T-cell (primary cell): ENCODE measurements at regions not wholly inside any gene's neighbourhood (a gene's known extent, or its start where the extent isn't known, plus 50 kb on each side); places are given as distances from the start of the nearest gene placed in this dataset.

Experiments used
- ATAC-seq, 4 experiments: fragments of 200-7000 bp in 3 of 4; fragments of 150-1000 bp in 1 of 4; cut with Tn5 transposase; replicated peaks in 1 of 4; 1 replicate in 3 of 4; 2 replicates in 1 of 4; pipeline ENCODE4 v1.10.0; 2021; ENCODE audit warnings: moderate library complexity in 3 of 4, mild to moderate bottlenecking in 2 of 4, moderate number of reproducible peaks in 1 of 4
- CTCF ChIA-PET, 2 donors: fragments of 300-600 bp; sonication (Branson Sonifier 250); formaldehyde crosslinking; loops; one replicate each; lab custom pipeline; 2022; ENCODE audit warnings: antibody characterized with exemption in 2 of 2; lab: Charles Lee
- POLR2A ChIA-PET, 2 donors: fragments of 300-600 bp; sonication (Branson Sonifier 250); formaldehyde crosslinking; loops; one replicate each; lab custom pipeline; 2022; ENCODE audit warnings: antibody characterized with exemption in 2 of 2; lab: Charles Lee
- DNase-seq, 35 experiments: peaks; one replicate each; pipeline versions ENCODE4 v3.0.0 to v3.0.0-alpha.2; 2013 to 2023
- H3K27ac ChIP-seq: one replicate; pipeline ENCODE4 v1.5.1; 2013; ENCODE audit warnings: low read length
- H3K27me3 ChIP-seq, 2 experiments: replicated peaks in 1 of 2; 1 replicate in 1 of 2; 2 replicates in 1 of 2; pipeline versions ENCODE4 v1.6.1 to v1.7.0; 2013; ENCODE audit warnings: low read length in 1 of 2, mixed read lengths in 1 of 2; ENCODE audit not compliant: control insufficient read depth in 2 of 2, insufficient read depth in 2 of 2; ENCODE audit errors: extremely low read depth in 1 of 2
- H3K36me3 ChIP-seq, 2 donors: 1 replicate in 1 of 2; 2 replicates in 1 of 2; pipeline versions ENCODE4 v1.6.1 to v1.7.0; 2013; ENCODE audit warnings: low read length in 1 of 2; ENCODE audit not compliant: control insufficient read depth in 2 of 2, insufficient read depth in 1 of 2; ENCODE audit errors: extremely low read depth in 1 of 2
- H3K4me1 ChIP-seq, 2 experiments: 1 replicate in 1 of 2; 2 replicates in 1 of 2; pipeline versions ENCODE4 v1.6.1 to v1.7.0; 2013; ENCODE audit warnings: low read length in 2 of 2, mixed read lengths in 1 of 2; ENCODE audit not compliant: insufficient read depth in 2 of 2, control insufficient read depth in 1 of 2; ENCODE audit errors: extremely low read depth in 1 of 2
- H3K4me3 ChIP-seq, 2 donors: 1 replicate in 1 of 2; 2 replicates in 1 of 2; pipeline versions ENCODE4 v1.5.1 to v1.7.0; 2013; ENCODE audit warnings: mild to moderate bottlenecking in 2 of 2, low read length in 1 of 2, moderate library complexity in 1 of 2; ENCODE audit not compliant: control insufficient read depth in 1 of 2; ENCODE audit errors: extremely low read depth in 1 of 2
- H3K9me3 ChIP-seq: 2 replicates; pipeline ENCODE4 v1.7.0; 2013
- H3K27ac Mint-ChIP-seq, 2 donors: one replicate each; pipeline ENCODE4 v1.8.0; 2020 to 2021; ENCODE audit warnings: mild to moderate bottlenecking in 2 of 2, mixed read lengths in 2 of 2
- H3K27me3 Mint-ChIP-seq, 2 donors: one replicate each; pipeline ENCODE4 v1.8.0; 2021 to 2022; ENCODE audit warnings: mixed read lengths in 2 of 2
- H3K36me3 Mint-ChIP-seq: one replicate; pipeline ENCODE4 v1.8.0; 2021; ENCODE audit warnings: mixed read lengths
- H3K4me1 Mint-ChIP-seq, 3 donors: one replicate each; pipeline ENCODE4 v1.8.0; 2020 to 2022; ENCODE audit warnings: mixed read lengths in 3 of 3, mild to moderate bottlenecking in 1 of 3
- H3K4me3 Mint-ChIP-seq, 3 donors: one replicate each; pipeline ENCODE4 v1.8.0; 2020 to 2022; ENCODE audit warnings: mild to moderate bottlenecking in 3 of 3, mixed read lengths in 3 of 3, moderate library complexity in 3 of 3
- H3K9me3 Mint-ChIP-seq, 3 donors: one replicate each; pipeline ENCODE4 v1.8.0; 2020 to 2022; ENCODE audit warnings: mixed read lengths in 3 of 3
- WGBS: methylation state at CpG from one replicate; pipeline ENCODE4 v1.1.5; 2013; ENCODE audit warnings: missing lambda C conversion rate; ENCODE audit not compliant: insufficient coverage; 5-methylcytosine and 5-hydroxymethylcytosine counted together

GRCh38 chr6:84415517-84415916 is 188.1 kb upstream of the CEP162 start:
- Mint-ChIP-seq H3K4me1 (no peaks in the 10 kb centered on the region), H3K36me3 (no peaks in the 10 kb centered on the region), H3K27ac (no peak overlapping the region), H3K4me3 (no peak overlapping the region), H3K27me3 (no peaks in the 10 kb centered on the region), H3K9me3 (no peaks in the 10 kb centered on the region)
- H3K9me3 ChIP-seq, result no peaks in the 10 kb centered on the region
- no peaks in the 10 kb centered on the region for H3K27me3 ChIP-seq
- CTCF ChIA-PET, result no interaction called here
- H3K36me3 ChIP-seq, result no peaks in the 10 kb centered on the region
- WGBS, result 58% methylated on average over 3 of the region's 6 CpGs
- POLR2A ChIA-PET, result no interaction called here
- DNase-seq, result no peak
- no peaks in the 10 kb centered on the region for H3K4me1 ChIP-seq
- H3K4me3 ChIP-seq, result no peak overlapping the region
- no peak for ATAC-seq
- H3K27ac ChIP-seq, result no peak overlapping the region

- H3K36me3 ChIP-seq, result no peaks in the 10 kb centered on the region
- Mint-ChIP-seq H3K9me3 (no peaks in the 10 kb centered on the region), H3K27me3 (no peaks in the 10 kb centered on the region), H3K27ac (no peak overlapping the region), H3K36me3 (no peaks in the 10 kb centered on the region), H3K4me3 (no peak overlapping the region), H3K4me1 (no peaks in the 10 kb centered on the region)
- ChIA-PET POLR2A (no interaction called here), CTCF (no interaction called here)
- no peak overlapping the region for H3K4me3 ChIP-seq
- no peaks in the 10 kb centered on the region for H3K9me3 ChIP-seq
- H3K27ac ChIP-seq, result no peak overlapping the region
- no peaks in the 10 kb centered on the region for H3K27me3 ChIP-seq
- no peaks in the 10 kb centered on the region for H3K4me1 ChIP-seq
- no peak for ATAC-seq
- WGBS, result no CpG with 5 or more reads among the region's 2 CpGs
- no peak for DNase-seq
These were observed 187.6 kb upstream of the CEP162 start for GRCh38 chr6:84415068-84415467.

- ATAC-seq (no peak), DNase-seq (no peak)
- Histone ChIP-seq H3K9me3 (no peaks in the 10 kb centered on the region), H3K27me3 (no peaks in the 10 kb centered on the region), H3K36me3 (no peaks in the 10 kb centered on the region), H3K4me3 (no peak overlapping the region), H3K4me1 (no peaks in the 10 kb centered on the region), H3K27ac (no peak overlapping the region)
- CTCF ChIA-PET, result no interaction called here
- WGBS, result no CpG with 5 or more reads among the region's 6 CpGs
- no peaks in the 10 kb centered on the region for H3K36me3 Mint-ChIP-seq
- H3K4me3 Mint-ChIP-seq, result no peak overlapping the region
- no peaks in the 10 kb centered on the region for H3K27me3 Mint-ChIP-seq
- H3K4me1 Mint-ChIP-seq, result no peaks in the 10 kb centered on the region
- POLR2A ChIA-PET, result no interaction called here
- H3K27ac Mint-ChIP-seq, result no peak overlapping the region
- no peaks in the 10 kb centered on the region for H3K9me3 Mint-ChIP-seq
These were observed 187.1 kb upstream of the CEP162 start for GRCh38 chr6:84414531-84414930.

GRCh38 chr6:84411060-84411629 is 183.7 kb upstream of the CEP162 start:
- no peak overlapping the region for H3K27ac Mint-ChIP-seq
- H3K27me3 Mint-ChIP-seq, result no peaks in the 10 kb centered on the region
- no peak overlapping the region for H3K4me3 Mint-ChIP-seq
- Histone ChIP-seq H3K27ac (no peak overlapping the region), H3K4me1 (no peaks in the 10 kb centered on the region), H3K27me3 (no peaks in the 10 kb centered on the region), H3K36me3 (no peaks in the 10 kb centered on the region), H3K4me3 (no peak overlapping the region), H3K9me3 (no peaks in the 10 kb centered on the region)
- no peaks in the 10 kb centered on the region for H3K4me1 Mint-ChIP-seq
- ChIA-PET POLR2A (no interaction called here), CTCF (no interaction called here)
- H3K9me3 Mint-ChIP-seq, result no peaks in the 10 kb centered on the region
- no peaks in the 10 kb centered on the region for H3K36me3 Mint-ChIP-seq
- no CpG with 5 or more reads among the region's 1 CpG for WGBS
- ATAC-seq (no peak), DNase-seq (no peak)

GRCh38 chr6:84409911-84410310 is 182.5 kb upstream of the CEP162 start:
- H3K27ac ChIP-seq, result no peak overlapping the region
- no peak for ATAC-seq
- H3K4me1 Mint-ChIP-seq, result no peaks in the 10 kb centered on the region
- H3K27me3 Mint-ChIP-seq, result no peaks in the 10 kb centered on the region
- H3K4me1 ChIP-seq, result no peaks in the 10 kb centered on the region
- H3K36me3 Mint-ChIP-seq, result no peaks in the 10 kb centered on the region
- ChIA-PET CTCF (no interaction called here), POLR2A (no interaction called here)
- DNase-seq, result no peak
- H3K36me3 ChIP-seq, result no peaks in the 10 kb centered on the region
- no CpG with 5 or more reads among the region's 1 CpG for WGBS
- H3K4me3 Mint-ChIP-seq, result no peak overlapping the region
- no peaks in the 10 kb centered on the region for H3K27me3 ChIP-seq
- no peaks in the 10 kb centered on the region for H3K9me3 ChIP-seq
- H3K27ac Mint-ChIP-seq, result no peak overlapping the region
- H3K4me3 ChIP-seq, result no peak overlapping the region
- H3K9me3 Mint-ChIP-seq, result no peaks in the 10 kb centered on the region

GRCh38 chr6:84408028-84408427 is 180.6 kb upstream of the CEP162 start:
- H3K4me1 Mint-ChIP-seq, result no peaks in the 10 kb centered on the region
- Histone ChIP-seq H3K27ac (no peak overlapping the region), H3K4me1 (no peaks in the 10 kb centered on the region), H3K9me3 (no peaks in the 10 kb centered on the region), H3K27me3 (no peaks in the 10 kb centered on the region), H3K36me3 (no peaks in the 10 kb centered on the region), H3K4me3 (no peak overlapping the region)
- H3K27me3 Mint-ChIP-seq, result no peaks in the 10 kb centered on the region
- no peaks in the 10 kb centered on the region for H3K36me3 Mint-ChIP-seq
- ATAC-seq, result no peak
- CTCF ChIA-PET, result no interaction called here
- H3K27ac Mint-ChIP-seq, result no peak overlapping the region
- WGBS, result 83% methylated on average over 1 of the region's 4 CpGs
- DNase-seq, result no peak
- POLR2A ChIA-PET, result no interaction called here
- H3K9me3 Mint-ChIP-seq, result no peaks in the 10 kb centered on the region
- no peak overlapping the region for H3K4me3 Mint-ChIP-seq

GRCh38 chr6:84403545-84403944 is 176.1 kb upstream of the CEP162 start:
- H3K27me3 ChIP-seq, result no peaks in the 10 kb centered on the region
- no peak overlapping the region for H3K4me3 ChIP-seq
- ATAC-seq (no peak), DNase-seq (no peak)
- Mint-ChIP-seq H3K27ac (no peak overlapping the region), H3K27me3 (no peaks in the 10 kb centered on the region), H3K36me3 (no peaks in the 10 kb centered on the region), H3K4me3 (no peak overlapping the region), H3K9me3 (peaks cover 0 to 3% (median 0%) of the 10 kb centered on the region in 3 donors), H3K4me1 (no peaks in the 10 kb centered on the region)
- no peaks in the 10 kb centered on the region for H3K36me3 ChIP-seq
- ChIA-PET CTCF (no interaction called here), POLR2A (interaction anchor here in 1 of 2 donors (0.6 kb wide), 1 partner anchor 148 kb away, joined by 3 read pairs; no protein-coding TSS in a partner anchor)
- H3K4me1 ChIP-seq, result no peaks in the 10 kb centered on the region
- H3K27ac ChIP-seq, result no peak overlapping the region
- H3K9me3 ChIP-seq, result no peaks in the 10 kb centered on the region
